HCT116 (cell line): ENCODE measurements at regions not wholly inside any gene's neighbourhood (a gene's known extent, or its start where the extent isn't known, plus 50 kb on each side); places are given as distances from the start of the nearest gene placed in this dataset.

Experiments used
- EGR1 ChIP-seq: IDR thresholded peaks from 2 replicates; pipeline ENCODE4 v1.6.1; 2012; ENCODE audit warnings: low read depth
- EZH2 ChIP-seq: fragments of 200-600 bp; sonication (generic); IDR thresholded peaks from 2 replicates; pipeline ENCODE4 v1.6.1; 2017; ENCODE audit warnings: antibody characterized with exemption, mixed run types
- EZH2phosphoT487 ChIP-seq: fragments of 200-600 bp; IDR thresholded peaks from 2 replicates; pipeline ENCODE4 v1.6.1; 2018; ENCODE audit warnings: antibody characterized with exemption, borderline replicate concordance
- FOSL1 ChIP-seq: IDR thresholded peaks from 2 replicates; pipeline ENCODE4 v1.6.1; 2012; ENCODE audit warnings: low read depth
- POLR2A ChIP-seq: IDR thresholded peaks from 2 replicates; pipeline ENCODE4 v1.7.0; 2011; ENCODE audit warnings: borderline replicate concordance; ENCODE audit not compliant: insufficient read depth, insufficient read length; ENCODE audit errors: extremely low read depth
- POLR2AphosphoS5 ChIP-seq: IDR thresholded peaks from 2 replicates; pipeline ENCODE4 v1.6.1; 2011; ENCODE audit warnings: mild to moderate bottlenecking, low read depth, low read length, moderate library complexity
- SIN3A ChIP-seq: IDR thresholded peaks from 2 replicates; pipeline ENCODE4 v1.6.1; 2012; ENCODE audit warnings: low read depth
- ZNF274 ChIP-seq: fragments of 200-500 bp; sonication (Bioruptor generic); IDR thresholded peaks from 2 replicates; pipeline ENCODE4 v1.6.1; 2014; ENCODE audit warnings: mild to moderate bottlenecking, low read depth, low read length, inconsistent platforms
- TF ChIP-seq, protein P1 (sequence below), 3 experiments: fragments of 200-600 bp in 1 of 3; sonication (generic) in 1 of 3; IDR thresholded peaks in 2 of 3; conservative IDR thresholded peaks in 1 of 3; 2 replicates each; pipeline ENCODE4 v1.5.1; 2012 to 2017; ENCODE audit warnings: low read depth in 2 of 3, low read length in 2 of 3, antibody characterized with exemption in 1 of 3, borderline replicate concordance in 1 of 3, control low read depth in 1 of 3, mild to moderate bottlenecking in 1 of 3, mixed read lengths in 1 of 3, mixed run types in 1 of 3, moderate library complexity in 1 of 3; ENCODE audit not compliant: insufficient read depth in 1 of 3
- TF ChIP-seq, protein P2 (sequence below): IDR thresholded peaks from 2 replicates; pipeline ENCODE4 v1.6.1; 2011; ENCODE audit warnings: mild to moderate bottlenecking, low read length, moderate library complexity; ENCODE audit not compliant: insufficient replicate concordance; ENCODE audit errors: extremely low read depth

DNA sequence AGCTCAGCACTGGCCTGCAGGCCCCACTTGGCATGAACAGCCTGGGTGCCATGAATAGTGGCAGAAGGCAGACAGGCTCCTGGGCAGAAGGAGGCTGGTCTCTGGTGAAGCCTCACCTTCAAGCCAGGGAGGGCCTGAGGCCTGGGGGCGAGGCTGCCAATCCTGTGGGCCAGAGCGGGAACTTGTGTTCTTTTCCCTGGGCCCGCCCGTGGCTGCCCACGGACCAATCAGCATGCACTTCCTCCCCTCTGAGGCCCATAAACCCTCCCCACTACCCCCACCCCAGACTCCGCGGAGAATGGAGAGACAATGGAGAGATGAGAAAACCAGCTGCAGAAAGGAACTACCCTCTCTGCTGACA lies 283.8 kb upstream of the ROBO1 start:
- TF ChIP-seq, protein P1, sequence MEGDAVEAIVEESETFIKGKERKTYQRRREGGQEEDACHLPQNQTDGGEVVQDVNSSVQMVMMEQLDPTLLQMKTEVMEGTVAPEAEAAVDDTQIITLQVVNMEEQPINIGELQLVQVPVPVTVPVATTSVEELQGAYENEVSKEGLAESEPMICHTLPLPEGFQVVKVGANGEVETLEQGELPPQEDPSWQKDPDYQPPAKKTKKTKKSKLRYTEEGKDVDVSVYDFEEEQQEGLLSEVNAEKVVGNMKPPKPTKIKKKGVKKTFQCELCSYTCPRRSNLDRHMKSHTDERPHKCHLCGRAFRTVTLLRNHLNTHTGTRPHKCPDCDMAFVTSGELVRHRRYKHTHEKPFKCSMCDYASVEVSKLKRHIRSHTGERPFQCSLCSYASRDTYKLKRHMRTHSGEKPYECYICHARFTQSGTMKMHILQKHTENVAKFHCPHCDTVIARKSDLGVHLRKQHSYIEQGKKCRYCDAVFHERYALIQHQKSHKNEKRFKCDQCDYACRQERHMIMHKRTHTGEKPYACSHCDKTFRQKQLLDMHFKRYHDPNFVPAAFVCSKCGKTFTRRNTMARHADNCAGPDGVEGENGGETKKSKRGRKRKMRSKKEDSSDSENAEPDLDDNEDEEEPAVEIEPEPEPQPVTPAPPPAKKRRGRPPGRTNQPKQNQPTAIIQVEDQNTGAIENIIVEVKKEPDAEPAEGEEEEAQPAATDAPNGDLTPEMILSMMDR (IDR thresholded peaks at IDR 0.05 in 2 of 3, conservative IDR thresholded peaks at IDR 0.05 in 1 of 3; ENCODE audit: borderline replicate concordance in 1 of 3, insufficient read depth in 1 of 3, low read depth in 2 of 3, low read length in 2 of 3), result no peak
- TF ChIP-seq EZH2 (no peak), POLR2AphosphoS5 (no peak), EZH2phosphoT487 (no peak), POLR2A (no peak), SIN3A (no peak), FOSL1 (no peak), ZNF274 (no peak), EGR1 (no peak)
- TF ChIP-seq, protein P2, sequence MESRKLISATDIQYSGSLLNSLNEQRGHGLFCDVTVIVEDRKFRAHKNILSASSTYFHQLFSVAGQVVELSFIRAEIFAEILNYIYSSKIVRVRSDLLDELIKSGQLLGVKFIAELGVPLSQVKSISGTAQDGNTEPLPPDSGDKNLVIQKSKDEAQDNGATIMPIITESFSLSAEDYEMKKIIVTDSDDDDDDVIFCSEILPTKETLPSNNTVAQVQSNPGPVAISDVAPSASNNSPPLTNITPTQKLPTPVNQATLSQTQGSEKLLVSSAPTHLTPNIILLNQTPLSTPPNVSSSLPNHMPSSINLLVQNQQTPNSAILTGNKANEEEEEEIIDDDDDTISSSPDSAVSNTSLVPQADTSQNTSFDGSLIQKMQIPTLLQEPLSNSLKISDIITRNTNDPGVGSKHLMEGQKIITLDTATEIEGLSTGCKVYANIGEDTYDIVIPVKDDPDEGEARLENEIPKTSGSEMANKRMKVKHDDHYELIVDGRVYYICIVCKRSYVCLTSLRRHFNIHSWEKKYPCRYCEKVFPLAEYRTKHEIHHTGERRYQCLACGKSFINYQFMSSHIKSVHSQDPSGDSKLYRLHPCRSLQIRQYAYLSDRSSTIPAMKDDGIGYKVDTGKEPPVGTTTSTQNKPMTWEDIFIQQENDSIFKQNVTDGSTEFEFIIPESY, result no peak
